ENCODE measurements at regions not wholly inside any gene's neighbourhood (a gene's known extent, or its start where the extent isn't known, plus 50 kb on each side); places are given as distances from the start of the nearest gene placed in this dataset.

DNA sequence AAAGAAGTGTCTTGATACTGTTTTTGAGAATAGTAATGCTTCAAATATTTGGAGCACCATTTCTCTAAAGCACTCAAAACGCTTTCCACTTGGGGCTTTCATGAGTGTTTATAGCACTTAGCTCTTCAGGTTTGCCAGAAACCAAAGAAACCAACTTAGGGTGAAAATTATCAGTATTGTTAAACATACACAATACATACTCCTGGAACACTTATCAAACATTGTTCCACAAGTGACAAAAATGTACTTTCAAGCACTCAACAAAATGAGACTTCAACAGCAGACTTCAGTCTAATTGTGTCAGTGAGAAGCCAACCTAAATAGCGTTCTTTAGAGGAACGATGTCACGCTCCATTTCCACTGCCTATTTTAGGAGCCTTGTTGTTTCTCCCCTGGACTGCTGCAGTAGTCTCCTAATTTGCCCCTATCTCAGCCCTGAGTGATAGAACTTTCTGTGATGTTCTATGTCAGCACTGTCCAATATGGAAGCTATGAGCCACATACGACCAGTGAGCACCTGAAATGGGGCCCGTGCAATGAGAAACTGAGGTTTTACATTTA is 461.3 kb downstream of the KIF16B start:
- H3K4me1 ChIP-seq (ENCODE audit: insufficient read depth): peaks cover 5% of the 10 kb centered on the region
- no peaks in the 10 kb centered on the region for H3K9me3 ChIP-seq (ENCODE audit: low read depth)
- H3K9me2 ChIP-seq (replicated peaks; ENCODE audit: insufficient read depth): no peaks in the 10 kb centered on the region
- 87% methylated on average over 6 of the region's 6 CpGs for WGBS (ENCODE audit: low lambda C conversion rate, missing lambda C conversion rate)
- H4K20me1 ChIP-seq (ENCODE audit: insufficient read depth, poor library complexity, severe bottlenecking): no peaks in the 10 kb centered on the region
- DNase-seq (ENCODE audit: low spot score): no peak
- no peak overlapping the region for H3K4me3 ChIP-seq
- H3K4me2 ChIP-seq: no peak overlapping the region
- TF ChIP-seq EZH2 (IDR thresholded peaks at IDR 0.05; ENCODE audit: borderline replicate concordance) (no peak), EZH2phosphoT487 (IDR thresholded peaks at IDR 0.05; ENCODE audit: low read depth, severe bottlenecking, unreplicated experiment) (no peak)
- TF ChIP-seq, protein P1, sequence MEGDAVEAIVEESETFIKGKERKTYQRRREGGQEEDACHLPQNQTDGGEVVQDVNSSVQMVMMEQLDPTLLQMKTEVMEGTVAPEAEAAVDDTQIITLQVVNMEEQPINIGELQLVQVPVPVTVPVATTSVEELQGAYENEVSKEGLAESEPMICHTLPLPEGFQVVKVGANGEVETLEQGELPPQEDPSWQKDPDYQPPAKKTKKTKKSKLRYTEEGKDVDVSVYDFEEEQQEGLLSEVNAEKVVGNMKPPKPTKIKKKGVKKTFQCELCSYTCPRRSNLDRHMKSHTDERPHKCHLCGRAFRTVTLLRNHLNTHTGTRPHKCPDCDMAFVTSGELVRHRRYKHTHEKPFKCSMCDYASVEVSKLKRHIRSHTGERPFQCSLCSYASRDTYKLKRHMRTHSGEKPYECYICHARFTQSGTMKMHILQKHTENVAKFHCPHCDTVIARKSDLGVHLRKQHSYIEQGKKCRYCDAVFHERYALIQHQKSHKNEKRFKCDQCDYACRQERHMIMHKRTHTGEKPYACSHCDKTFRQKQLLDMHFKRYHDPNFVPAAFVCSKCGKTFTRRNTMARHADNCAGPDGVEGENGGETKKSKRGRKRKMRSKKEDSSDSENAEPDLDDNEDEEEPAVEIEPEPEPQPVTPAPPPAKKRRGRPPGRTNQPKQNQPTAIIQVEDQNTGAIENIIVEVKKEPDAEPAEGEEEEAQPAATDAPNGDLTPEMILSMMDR (IDR thresholded peaks at IDR 0.05; ENCODE audit: poor library complexity): no peak
- H3K27ac ChIP-seq: no peak overlapping the region
- no peak overlapping the region for H2AFZ ChIP-seq
- no peaks in the 10 kb centered on the region for H3K27me3 ChIP-seq
- H3K79me2 ChIP-seq: no peaks in the 10 kb centered on the region
- H3K36me3 ChIP-seq (replicated peaks; ENCODE audit: insufficient read depth, low read depth): no peaks in the 10 kb centered on the region

DNA sequence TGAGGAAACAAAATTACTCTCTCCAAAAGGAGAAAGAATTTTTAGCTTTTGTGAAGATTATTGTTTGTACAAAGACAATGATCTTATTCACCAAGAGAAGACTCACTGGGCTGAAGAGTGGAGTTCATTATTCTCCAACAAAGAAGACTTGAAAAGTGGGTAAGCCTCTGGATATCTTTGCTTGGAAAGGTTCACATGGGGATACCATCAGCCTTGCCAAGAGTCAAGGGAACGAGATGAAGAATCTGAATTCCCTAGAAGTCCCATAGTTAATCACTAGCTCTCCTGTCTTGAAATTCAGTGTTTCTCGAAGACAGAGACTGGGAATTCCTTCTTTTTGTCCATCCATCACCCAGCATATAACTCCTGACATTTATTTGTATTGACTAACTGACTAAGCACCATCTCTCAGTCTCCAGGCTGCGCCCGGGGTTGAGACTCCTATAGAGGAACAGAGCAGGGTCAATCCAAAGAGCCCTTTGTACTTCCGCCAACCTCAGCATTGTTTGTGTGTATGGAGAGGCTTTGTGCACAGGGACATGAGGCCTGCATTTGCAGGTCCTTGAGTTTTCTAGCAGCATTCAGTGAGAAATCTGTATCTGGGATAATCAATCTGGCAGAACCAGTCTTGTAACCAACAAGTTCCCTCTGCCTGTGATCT is 461.9 kb downstream of the KIF16B start:
- Histone ChIP-seq H2AFZ (no peak overlapping the region), H3K9me3 (ENCODE audit: low read depth) (no peaks in the 10 kb centered on the region), H3K36me3 (replicated peaks; ENCODE audit: insufficient read depth, low read depth) (no peaks in the 10 kb centered on the region), H3K9me2 (replicated peaks; ENCODE audit: insufficient read depth) (no peaks in the 10 kb centered on the region), H3K4me3 (no peak overlapping the region), H3K27ac (no peak overlapping the region), H3K4me1 (ENCODE audit: insufficient read depth) (peaks cover 5% of the 10 kb centered on the region), H3K4me2 (no peak overlapping the region), H4K20me1 (ENCODE audit: insufficient read depth, poor library complexity, severe bottlenecking) (no peaks in the 10 kb centered on the region), H3K79me2 (no peaks in the 10 kb centered on the region), H3K27me3 (no peaks in the 10 kb centered on the region)
- no peak for DNase-seq (ENCODE audit: low spot score)
- TF ChIP-seq, protein P1 (IDR thresholded peaks at IDR 0.05; ENCODE audit: poor library complexity): no peak
- TF ChIP-seq EZH2 (IDR thresholded peaks at IDR 0.05; ENCODE audit: borderline replicate concordance) (no peak), EZH2phosphoT487 (IDR thresholded peaks at IDR 0.05; ENCODE audit: low read depth, severe bottlenecking, unreplicated experiment) (no peak)
- WGBS (ENCODE audit: low lambda C conversion rate, missing lambda C conversion rate): 84% methylated on average over 5 of the region's 5 CpGs

DNA sequence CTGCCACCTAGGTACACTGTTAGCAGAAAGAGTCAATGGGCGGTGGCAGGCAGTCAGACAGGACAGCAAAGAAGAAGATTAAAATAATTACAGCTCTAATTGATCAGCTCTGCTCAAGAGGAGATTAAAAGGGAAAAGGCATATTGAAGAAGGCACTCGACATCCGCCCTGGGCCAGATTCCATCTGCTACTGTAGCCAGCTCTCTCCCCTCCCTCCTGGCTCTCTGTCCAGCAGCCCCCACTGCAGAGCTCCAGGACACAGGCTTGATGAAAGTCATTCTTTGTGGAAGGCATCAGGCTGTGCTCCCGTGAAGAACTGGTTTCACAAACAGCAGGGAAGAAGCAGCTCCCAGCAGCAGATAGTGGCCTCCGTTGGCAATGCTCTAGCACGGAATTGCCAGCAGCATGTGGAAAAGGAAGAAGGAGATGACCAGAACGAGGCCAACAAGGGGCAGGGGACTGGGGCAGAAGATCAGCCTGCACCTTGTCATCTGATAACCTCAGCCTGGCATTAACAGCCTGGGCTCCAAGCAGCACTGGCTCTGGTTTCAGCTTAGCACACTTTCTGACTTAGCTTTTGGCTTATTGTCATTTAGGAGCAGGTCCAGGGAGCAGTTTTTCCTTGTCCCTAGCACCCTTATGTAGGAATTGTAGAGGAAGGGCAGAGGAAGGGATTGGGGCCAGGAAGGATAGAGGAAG is 465.9 kb downstream of the KIF16B start:
- 70% methylated on average over 7 of the region's 7 CpGs for WGBS (ENCODE audit: low lambda C conversion rate, missing lambda C conversion rate)
- H3K79me2 ChIP-seq: no peaks in the 10 kb centered on the region
- TF ChIP-seq EZH2 (IDR thresholded peaks at IDR 0.05; ENCODE audit: borderline replicate concordance) (no peak), EZH2phosphoT487 (IDR thresholded peaks at IDR 0.05; ENCODE audit: low read depth, severe bottlenecking, unreplicated experiment) (no peak)
- TF ChIP-seq, protein P1 (IDR thresholded peaks at IDR 0.05; ENCODE audit: poor library complexity): no peak
- no peaks in the 10 kb centered on the region for H3K9me2 ChIP-seq (replicated peaks; ENCODE audit: insufficient read depth)
- no peaks in the 10 kb centered on the region for H3K9me3 ChIP-seq (ENCODE audit: low read depth)
- peaks cover 5% of the 10 kb centered on the region for H3K4me1 ChIP-seq (ENCODE audit: insufficient read depth)
- H4K20me1 ChIP-seq (ENCODE audit: insufficient read depth, poor library complexity, severe bottlenecking): no peaks in the 10 kb centered on the region
- no peaks in the 10 kb centered on the region for H3K27me3 ChIP-seq
- H3K36me3 ChIP-seq (replicated peaks; ENCODE audit: insufficient read depth, low read depth): no peaks in the 10 kb centered on the region
- no peak overlapping the region for H2AFZ ChIP-seq
- no peak overlapping the region for H3K4me3 ChIP-seq
- no peak overlapping the region for H3K27ac ChIP-seq
- DNase-seq (ENCODE audit: low spot score): no peak
- no peak overlapping the region for H3K4me2 ChIP-seq
